ENCODE measurements at regions not wholly inside any gene's neighbourhood (a gene's known extent, or its start where the extent isn't known, plus 50 kb on each side); places are given as distances from the start of the nearest gene placed in this dataset.

DNA sequence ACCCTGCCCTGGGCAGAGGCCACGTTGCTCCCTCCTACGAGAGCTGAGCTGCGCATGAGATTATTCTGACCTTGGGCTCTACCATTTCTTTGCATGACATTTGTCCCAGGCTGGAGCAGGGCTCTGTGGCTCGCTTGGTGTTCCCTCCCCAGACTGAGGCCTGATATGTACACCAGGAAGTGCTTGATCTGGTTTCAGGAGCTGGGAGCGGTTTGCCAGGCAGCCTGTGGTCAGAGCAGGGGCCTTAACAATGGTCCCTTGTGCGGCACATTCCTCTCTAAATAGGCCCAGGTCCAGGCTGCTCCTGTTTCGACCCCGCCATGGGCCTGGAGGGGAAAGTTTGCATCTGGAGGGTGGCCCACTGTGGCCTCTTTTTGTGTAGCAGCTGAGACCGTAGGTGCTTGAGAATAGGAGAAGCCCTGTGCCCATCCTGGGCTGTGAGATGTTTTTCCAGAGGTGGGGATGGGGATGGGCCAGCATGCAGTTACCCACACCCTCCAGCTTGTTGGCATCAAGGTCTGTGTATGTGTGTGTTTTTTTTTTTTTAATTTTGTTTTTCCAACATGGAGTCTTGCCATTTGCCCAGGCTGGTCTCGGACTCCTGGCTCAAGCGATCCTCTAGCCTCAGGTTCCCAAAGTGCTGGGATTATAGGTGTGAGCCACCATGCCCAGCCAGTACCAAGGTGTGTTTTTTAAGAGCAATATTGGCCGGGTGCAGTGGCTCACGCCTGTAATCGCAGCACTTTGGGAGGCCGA is 253.9 kb downstream of the SEC14L1 start:
- in situ Hi-C loops (cut with MboI; ENCODE audit: low pct_unique_long_range_greater_than_20kb, low sequenced_read_pairs, unreplicated experiment), result no loop called here
- DNase-seq (ENCODE audit: low spot score), result no peak
- TF ChIP-seq, protein P1, sequence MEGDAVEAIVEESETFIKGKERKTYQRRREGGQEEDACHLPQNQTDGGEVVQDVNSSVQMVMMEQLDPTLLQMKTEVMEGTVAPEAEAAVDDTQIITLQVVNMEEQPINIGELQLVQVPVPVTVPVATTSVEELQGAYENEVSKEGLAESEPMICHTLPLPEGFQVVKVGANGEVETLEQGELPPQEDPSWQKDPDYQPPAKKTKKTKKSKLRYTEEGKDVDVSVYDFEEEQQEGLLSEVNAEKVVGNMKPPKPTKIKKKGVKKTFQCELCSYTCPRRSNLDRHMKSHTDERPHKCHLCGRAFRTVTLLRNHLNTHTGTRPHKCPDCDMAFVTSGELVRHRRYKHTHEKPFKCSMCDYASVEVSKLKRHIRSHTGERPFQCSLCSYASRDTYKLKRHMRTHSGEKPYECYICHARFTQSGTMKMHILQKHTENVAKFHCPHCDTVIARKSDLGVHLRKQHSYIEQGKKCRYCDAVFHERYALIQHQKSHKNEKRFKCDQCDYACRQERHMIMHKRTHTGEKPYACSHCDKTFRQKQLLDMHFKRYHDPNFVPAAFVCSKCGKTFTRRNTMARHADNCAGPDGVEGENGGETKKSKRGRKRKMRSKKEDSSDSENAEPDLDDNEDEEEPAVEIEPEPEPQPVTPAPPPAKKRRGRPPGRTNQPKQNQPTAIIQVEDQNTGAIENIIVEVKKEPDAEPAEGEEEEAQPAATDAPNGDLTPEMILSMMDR (IDR thresholded peaks at IDR 0.05; ENCODE audit: extremely low read depth, insufficient read depth, missing control alignments), result no peak

DNA sequence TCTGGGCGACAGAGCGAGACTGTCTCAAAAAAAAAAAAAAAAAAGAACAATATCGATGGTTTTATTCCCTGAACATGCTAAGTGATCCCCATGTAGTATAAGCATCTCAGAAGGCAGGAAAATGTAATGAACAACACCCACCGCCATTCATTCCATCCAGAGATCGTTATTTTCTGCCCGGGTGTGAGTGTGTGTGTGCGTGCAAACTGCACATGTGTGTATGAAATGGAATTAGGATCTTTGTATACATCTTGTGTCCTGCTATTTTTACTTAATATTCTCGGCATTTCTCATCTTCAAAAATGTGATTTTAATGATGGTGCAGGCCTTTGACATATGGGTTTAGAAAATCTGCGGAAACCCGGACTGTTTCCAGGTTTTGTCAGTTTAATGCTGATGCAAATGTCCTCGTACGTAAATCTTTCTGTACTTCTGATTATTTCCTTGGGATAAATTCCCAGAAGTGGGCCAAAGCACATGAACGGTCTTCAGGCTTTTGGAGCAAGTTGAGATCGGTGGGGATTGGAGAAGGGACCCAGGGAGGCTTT is 254.8 kb downstream of the SEC14L1 start:
- TF ChIP-seq, protein P1 (IDR thresholded peaks at IDR 0.05; ENCODE audit: extremely low read depth, insufficient read depth, missing control alignments), result no peak
- DNase-seq (ENCODE audit: low spot score), result no peak
- in situ Hi-C loops (cut with MboI; ENCODE audit: low pct_unique_long_range_greater_than_20kb, low sequenced_read_pairs, unreplicated experiment), result no loop called here

- in situ Hi-C loops (cut with MboI; ENCODE audit: low pct_unique_long_range_greater_than_20kb, low sequenced_read_pairs, unreplicated experiment), result no loop called here
- no peak for DNase-seq (ENCODE audit: low spot score)
- TF ChIP-seq, protein P1 (IDR thresholded peaks at IDR 0.05; ENCODE audit: extremely low read depth, insufficient read depth, missing control alignments), result no peak
Observed at GRCh38 chr17:77396610-77397009, 255.8 kb downstream of the SEC14L1 start.

DNA sequence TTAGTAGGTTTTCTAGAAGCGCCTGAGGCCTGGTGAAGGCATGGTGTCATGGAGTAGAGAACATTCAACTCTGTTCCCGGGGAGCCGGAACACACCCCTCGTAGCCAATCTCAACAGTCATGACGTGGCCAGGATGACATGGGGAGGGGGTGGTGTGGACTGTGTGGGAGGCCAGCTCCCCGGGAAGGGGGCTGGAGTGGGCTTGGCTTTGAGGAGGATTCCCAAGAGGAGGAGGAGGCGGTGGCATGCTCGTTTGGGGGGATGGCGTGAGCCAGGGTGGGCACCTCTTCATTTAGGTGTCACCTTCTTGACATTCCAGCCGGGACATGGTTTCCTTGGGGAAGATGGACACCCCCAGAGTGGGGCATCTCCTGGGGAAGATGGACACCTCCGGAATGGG is 257.5 kb downstream of the SEC14L1 start:
- in situ Hi-C loops (cut with MboI; ENCODE audit: low pct_unique_long_range_greater_than_20kb, low sequenced_read_pairs, unreplicated experiment), result no loop called here
- no peak for DNase-seq (ENCODE audit: low spot score)
- TF ChIP-seq, protein P1 (IDR thresholded peaks at IDR 0.05; ENCODE audit: extremely low read depth, insufficient read depth, missing control alignments), result no peak

GRCh38 chr17:77399319-77399957 is 258.7 kb downstream of the SEC14L1 start:
- in situ Hi-C loops (cut with MboI; ENCODE audit: low pct_unique_long_range_greater_than_20kb, low sequenced_read_pairs, unreplicated experiment), result no loop called here
- no peak for DNase-seq (ENCODE audit: low spot score)
- TF ChIP-seq, protein P1 (IDR thresholded peaks at IDR 0.05; ENCODE audit: extremely low read depth, insufficient read depth, missing control alignments), result no peak

DNA sequence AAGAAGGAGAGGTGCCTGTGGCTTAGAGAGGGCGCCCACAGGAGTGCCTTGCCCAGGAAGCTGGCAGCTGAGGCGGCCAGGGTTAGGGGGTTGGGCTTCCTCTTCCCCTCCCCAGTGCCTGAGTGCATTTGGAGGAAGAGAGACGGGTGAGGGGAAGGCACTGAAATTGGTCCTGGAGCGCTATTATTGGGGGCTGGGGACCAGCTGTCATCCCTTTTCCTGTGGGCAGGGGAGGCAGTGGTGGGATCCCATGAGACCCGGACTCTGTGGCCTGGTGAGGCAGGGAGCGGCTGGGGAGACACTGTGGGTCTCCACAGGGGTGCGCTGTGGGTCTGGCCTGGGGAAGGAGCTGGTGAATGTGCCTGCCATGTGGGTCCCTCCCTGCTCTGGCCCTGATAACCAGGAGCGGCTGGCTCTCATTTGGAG is 259.7 kb downstream of the SEC14L1 start:
- DNase-seq (ENCODE audit: low spot score), result peak; percentile 83
- TF ChIP-seq, protein P1 (IDR thresholded peaks at IDR 0.05; ENCODE audit: extremely low read depth, insufficient read depth, missing control alignments), result peak; percentile 86
- in situ Hi-C loops (cut with MboI; ENCODE audit: low pct_unique_long_range_greater_than_20kb, low sequenced_read_pairs, unreplicated experiment), result no loop called here

Measured in GM13977 (cell line).